ENCODE measurements at regions not wholly inside any gene's neighbourhood (a gene's known extent, or its start where the extent isn't known, plus 50 kb on each side); places are given as distances from the start of the nearest gene placed in this dataset.
"Not testable (repeated sequence)": the region's sequence is repeated elsewhere in the genome, so short reads cannot be mapped to it uniquely, and the experiment has no call there.

DNA sequence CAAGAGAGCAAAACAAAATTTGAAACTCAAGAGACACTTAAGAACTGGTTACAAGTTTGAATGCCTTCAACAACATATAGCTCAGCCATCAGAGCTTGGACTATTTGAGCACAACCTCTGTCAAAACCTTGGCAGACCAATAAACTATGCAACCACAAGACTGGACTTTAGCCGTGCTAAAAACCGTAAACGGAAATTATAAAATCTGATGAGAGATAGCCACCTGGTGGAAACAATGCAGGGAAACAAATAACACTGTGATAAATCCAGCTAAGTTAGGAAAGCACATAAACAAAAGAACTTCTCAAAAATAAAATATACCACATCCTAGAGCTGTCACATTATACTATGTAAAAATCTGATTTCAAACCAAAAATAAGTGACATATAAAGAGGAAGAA, 1074.2 kb upstream of the NOVA1 start:
- Mint-ChIP-seq H3K4me1 (peaks cover 7% of the 10 kb centered on the region), H3K36me3 (ENCODE audit: low read depth) (peaks cover 11% of the 10 kb centered on the region), H3K27me3 (ENCODE audit: low read depth, poor library complexity) (peaks cover 4% of the 10 kb centered on the region), H3K27ac (no peak overlapping the region), H3K4me3 (no peak overlapping the region), H3K9me3 (peaks cover 28% of the 10 kb centered on the region)
- no peak for DNase-seq
- TF ChIP-seq, protein P1, sequence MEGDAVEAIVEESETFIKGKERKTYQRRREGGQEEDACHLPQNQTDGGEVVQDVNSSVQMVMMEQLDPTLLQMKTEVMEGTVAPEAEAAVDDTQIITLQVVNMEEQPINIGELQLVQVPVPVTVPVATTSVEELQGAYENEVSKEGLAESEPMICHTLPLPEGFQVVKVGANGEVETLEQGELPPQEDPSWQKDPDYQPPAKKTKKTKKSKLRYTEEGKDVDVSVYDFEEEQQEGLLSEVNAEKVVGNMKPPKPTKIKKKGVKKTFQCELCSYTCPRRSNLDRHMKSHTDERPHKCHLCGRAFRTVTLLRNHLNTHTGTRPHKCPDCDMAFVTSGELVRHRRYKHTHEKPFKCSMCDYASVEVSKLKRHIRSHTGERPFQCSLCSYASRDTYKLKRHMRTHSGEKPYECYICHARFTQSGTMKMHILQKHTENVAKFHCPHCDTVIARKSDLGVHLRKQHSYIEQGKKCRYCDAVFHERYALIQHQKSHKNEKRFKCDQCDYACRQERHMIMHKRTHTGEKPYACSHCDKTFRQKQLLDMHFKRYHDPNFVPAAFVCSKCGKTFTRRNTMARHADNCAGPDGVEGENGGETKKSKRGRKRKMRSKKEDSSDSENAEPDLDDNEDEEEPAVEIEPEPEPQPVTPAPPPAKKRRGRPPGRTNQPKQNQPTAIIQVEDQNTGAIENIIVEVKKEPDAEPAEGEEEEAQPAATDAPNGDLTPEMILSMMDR (IDR thresholded peaks at IDR 0.05): no peak

GRCh38 chr14:27672811-27673737, 1075.2 kb upstream of the NOVA1 start:
- H3K27ac Mint-ChIP-seq: peak overlapping the region; percentile 40
- peak overlapping the region; percentile 46 for H3K4me3 Mint-ChIP-seq
- peaks cover 28% of the 10 kb centered on the region for H3K9me3 Mint-ChIP-seq
- H3K36me3 Mint-ChIP-seq (ENCODE audit: low read depth): peaks cover 11% of the 10 kb centered on the region
- H3K4me1 Mint-ChIP-seq; DNase-seq; H3K27me3 Mint-ChIP-seq (ENCODE audit: low read depth, poor library complexity): not testable (repeated sequence)

GRCh38 chr14:27686137-27686536, 1080.5 kb upstream of the FOXG1 start:
- no peak for DNase-seq
- H3K4me1 Mint-ChIP-seq: no peaks in the 10 kb centered on the region
- no peaks in the 10 kb centered on the region for H3K36me3 Mint-ChIP-seq (ENCODE audit: low read depth)
- H3K27ac Mint-ChIP-seq: no peak overlapping the region
- no peaks in the 10 kb centered on the region for H3K27me3 Mint-ChIP-seq (ENCODE audit: low read depth, poor library complexity)
- H3K4me3 Mint-ChIP-seq: no peak overlapping the region
- TF ChIP-seq, protein P1 (IDR thresholded peaks at IDR 0.05): no peak
- no peaks in the 10 kb centered on the region for H3K9me3 Mint-ChIP-seq

- Mint-ChIP-seq H3K9me3 (no peaks in the 10 kb centered on the region), H3K36me3 (ENCODE audit: low read depth) (no peaks in the 10 kb centered on the region), H3K27me3 (ENCODE audit: low read depth, poor library complexity) (no peaks in the 10 kb centered on the region), H3K4me3 (no peak overlapping the region), H3K4me1 (no peaks in the 10 kb centered on the region), H3K27ac (no peak overlapping the region)
- DNase-seq: no peak
- TF ChIP-seq, protein P1 (IDR thresholded peaks at IDR 0.05): no peak
Observed at GRCh38 chr14:27688841-27689444, 1077.6 kb upstream of the FOXG1 start.

- no peak for DNase-seq
- Mint-ChIP-seq H3K4me1 (no peaks in the 10 kb centered on the region), H3K27ac (no peak overlapping the region), H3K27me3 (ENCODE audit: low read depth, poor library complexity) (peaks cover 3% of the 10 kb centered on the region), H3K9me3 (peaks cover 50% of the 10 kb centered on the region), H3K36me3 (ENCODE audit: low read depth) (peaks cover 7% of the 10 kb centered on the region), H3K4me3 (no peak overlapping the region)
- TF ChIP-seq, protein P1 (IDR thresholded peaks at IDR 0.05): no peak
Observed at GRCh38 chr14:27712364-27712763, 1054.2 kb upstream of the FOXG1 start.

- H3K36me3 Mint-ChIP-seq (ENCODE audit: low read depth): peaks cover 7% of the 10 kb centered on the region
- H3K4me1 Mint-ChIP-seq: no peaks in the 10 kb centered on the region
- no peak overlapping the region for H3K4me3 Mint-ChIP-seq
- H3K9me3 Mint-ChIP-seq: peaks cover 39% of the 10 kb centered on the region
- TF ChIP-seq, protein P1 (IDR thresholded peaks at IDR 0.05): no peak
- no peak overlapping the region for H3K27ac Mint-ChIP-seq
- DNase-seq: no peak
- peaks cover 3% of the 10 kb centered on the region for H3K27me3 Mint-ChIP-seq (ENCODE audit: low read depth, poor library complexity)
Observed at GRCh38 chr14:27715561-27715960, 1051.0 kb upstream of the FOXG1 start.

Measured in nephron progenitor cell (in vitro differentiated cells).